ENCODE measurements at regions not wholly inside any gene's neighbourhood (a gene's known extent, or its start where the extent isn't known, plus 50 kb on each side); places are given as distances from the start of the nearest gene placed in this dataset.

DNA sequence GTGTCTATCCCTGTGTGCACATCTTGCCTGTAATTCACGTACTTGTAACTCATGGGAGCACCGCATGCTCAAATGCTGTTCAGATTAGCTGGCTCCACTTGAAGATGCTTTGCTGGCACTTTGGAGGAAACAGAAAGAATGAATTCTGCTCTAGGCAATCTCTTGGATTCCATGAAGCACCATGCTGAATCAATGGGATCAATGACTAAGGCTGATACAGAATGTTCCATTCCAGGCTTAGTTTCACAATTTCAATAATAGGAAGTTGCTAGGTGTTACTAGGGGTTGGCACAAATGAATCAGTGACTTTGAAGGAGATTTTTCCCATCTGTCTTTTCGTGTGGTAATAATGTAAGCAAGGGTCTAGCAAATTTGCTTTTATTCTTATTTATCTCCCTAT lies 328.8 kb downstream of the OSR1 start:
- no peak for DNase-seq

GRCh38 chr2:19028587-19029375 lies 329.6 kb downstream of the OSR1 start:
- no peak for DNase-seq

GRCh38 chr2:19027626-19028025 lies 330.8 kb downstream of the OSR1 start:
- no peak for DNase-seq

- DNase-seq: no peak
These were observed 332.2 kb downstream of the OSR1 start for GRCh38 chr2:19026261-19026660.

DNA sequence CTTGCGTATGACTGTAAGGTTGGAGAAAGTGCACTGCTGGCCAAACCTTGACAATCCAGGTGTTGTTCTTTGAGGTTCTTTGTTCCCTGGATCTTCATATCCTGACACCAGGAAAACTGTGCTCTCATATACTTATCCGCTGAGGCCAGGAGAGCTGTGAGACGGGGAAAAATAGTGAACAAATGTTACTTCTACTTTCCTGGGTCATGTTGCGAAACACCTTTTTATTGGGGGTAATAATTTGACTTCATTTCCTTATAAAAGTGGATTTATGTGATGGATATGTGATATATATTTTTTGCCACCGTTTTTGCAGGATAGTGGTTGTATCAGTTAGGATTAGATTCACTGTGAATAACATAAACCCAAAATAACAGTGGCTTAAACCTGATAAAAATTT lies 336.1 kb downstream of the OSR1 start:
- no peak for DNase-seq

- peak; percentile 96 for DNase-seq
These were observed 336.7 kb downstream of the OSR1 start for GRCh38 chr2:19021721-19022120.

DNA sequence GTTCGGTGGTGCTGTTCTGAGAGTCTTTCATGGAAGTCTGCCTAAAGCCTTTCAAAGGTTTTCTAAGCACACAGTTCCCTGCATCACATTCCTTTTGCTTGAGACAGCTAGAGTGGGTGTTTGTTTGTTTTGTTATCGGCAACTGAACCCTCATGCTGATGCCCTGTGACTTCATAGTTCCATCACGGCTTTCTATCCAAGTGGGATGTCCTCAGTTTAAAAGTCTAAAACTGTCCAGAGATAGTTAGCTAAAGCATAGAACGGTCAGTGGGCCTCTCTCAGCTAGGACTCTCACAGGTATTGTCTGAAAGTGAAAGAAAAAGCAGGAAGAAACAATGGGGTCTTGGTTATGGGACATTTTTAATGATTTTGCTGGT lies 337.3 kb downstream of the OSR1 start:
- peak; percentile 89 for DNase-seq

GRCh38 chr2:19020144-19021099 lies 338.0 kb downstream of the OSR1 start:
- DNase-seq: no peak

DNA sequence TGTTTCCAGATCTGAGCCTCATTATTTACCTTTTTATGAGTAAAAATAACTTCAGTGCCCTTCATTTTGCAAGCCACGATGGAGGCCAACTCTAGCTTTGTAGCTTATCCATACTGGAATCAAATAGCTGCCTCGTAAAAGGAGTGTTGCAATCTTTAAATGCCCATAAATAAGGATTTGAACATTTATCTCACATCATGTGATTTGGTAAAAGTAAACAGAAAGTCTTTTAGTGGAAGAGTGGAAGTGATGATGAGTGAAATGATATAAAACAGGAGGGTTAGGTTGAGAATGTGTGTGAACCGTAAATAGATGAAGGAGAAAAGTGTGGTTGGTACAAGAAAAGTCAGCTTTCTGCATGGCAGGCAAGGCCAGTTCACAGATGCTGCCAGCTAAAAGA lies 348.9 kb downstream of the OSR1 start:
- DNase-seq: no peak

- DNase-seq: no peak
These were observed 354.9 kb downstream of the OSR1 start for GRCh38 chr2:19003554-19003953.

DNA sequence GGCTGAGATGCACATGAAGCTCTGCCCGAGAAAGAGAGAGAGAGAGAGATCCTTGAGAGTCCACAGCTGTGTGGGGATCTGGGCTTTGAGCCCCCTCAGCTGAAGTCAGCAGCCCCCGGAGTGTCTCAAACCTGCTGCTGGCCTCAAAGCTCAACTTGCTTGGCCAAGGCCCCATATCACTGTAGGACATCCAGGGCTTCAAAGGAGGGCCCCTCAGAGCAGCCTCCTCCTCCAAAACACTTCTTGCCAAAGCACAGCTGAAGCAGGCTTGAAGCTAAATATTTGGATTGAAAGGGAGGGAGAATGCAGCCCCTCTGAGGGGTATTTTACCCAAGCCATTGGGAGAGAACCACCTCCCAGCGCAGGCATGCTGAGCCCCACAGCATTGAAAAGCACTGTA lies 357.6 kb downstream of the OSR1 start:
- DNase-seq: no peak

DNA sequence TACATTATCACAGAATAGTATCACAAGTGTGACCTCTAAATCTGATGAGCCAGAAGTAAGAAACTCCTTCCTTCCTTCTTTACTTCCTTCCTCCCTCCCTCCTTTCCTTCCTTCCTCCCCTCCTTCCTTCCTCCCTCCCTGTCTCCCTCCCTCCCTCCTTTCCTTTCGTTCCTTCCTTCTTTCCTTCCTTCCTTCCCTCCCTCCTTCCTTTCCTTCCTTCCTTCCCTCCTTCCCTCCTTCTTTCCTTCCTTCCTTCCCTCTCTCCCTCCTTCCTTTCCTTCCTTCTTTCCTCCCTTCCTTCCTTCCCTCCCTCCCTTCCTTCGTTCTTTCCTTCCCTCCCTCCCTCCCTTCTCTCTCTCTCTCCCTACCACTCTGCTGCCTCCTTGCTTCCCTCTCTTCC lies 359.2 kb downstream of the OSR1 start:
- DNase-seq: no peak

DNA sequence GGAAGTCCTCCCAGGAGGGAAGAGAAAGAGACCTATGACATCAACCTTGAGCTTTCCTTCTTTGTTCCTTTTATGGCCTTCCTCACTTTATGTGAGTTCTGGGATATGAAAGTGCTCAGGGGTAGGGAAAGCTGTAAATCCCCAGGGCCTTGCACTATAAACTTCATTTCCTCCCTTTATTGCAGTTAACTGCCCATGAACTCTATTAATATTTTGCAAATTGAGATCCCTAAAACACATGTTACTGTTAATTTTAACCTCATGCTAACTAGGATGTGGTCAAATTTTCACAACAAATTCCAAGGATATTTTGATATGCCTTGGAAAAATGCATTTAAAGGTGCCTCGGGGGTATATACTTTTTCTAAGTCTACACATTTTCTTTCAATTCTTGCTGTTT lies 359.9 kb downstream of the OSR1 start:
- DNase-seq: peak; percentile 39

DNA sequence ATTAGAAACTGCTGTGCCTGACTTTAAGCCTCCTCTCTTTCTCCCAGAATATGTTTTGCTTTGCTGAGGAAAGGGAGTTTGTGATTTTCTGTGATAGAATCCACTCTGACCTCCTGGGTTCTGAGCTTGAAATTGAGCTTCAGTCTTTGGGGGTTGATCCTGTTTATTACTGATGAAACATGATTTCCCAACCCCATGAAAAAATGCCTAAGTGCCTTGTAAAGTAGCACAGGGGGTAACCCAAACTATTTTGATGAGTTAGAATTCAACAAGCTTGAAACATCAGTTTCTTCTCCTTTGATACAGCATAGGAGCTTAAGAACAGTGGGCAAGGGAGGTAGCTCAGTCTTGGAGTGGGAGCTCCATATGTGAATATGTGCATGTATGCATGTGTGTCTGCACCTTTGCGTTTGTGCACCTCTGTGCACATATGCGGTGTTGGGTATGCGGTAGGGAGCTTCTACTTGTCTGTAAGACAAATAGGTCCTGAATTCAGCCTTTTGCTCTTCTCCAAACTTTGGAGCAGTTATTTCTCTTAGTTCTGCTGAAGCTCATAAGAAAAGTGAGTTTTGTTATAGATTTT lies 364.6 kb downstream of the OSR1 start:
- peak; percentile 64 for DNase-seq

GRCh38 chr2:18991177-18992168 lies 366.9 kb downstream of the OSR1 start:
- DNase-seq: peak; percentile 94

- no peak for DNase-seq
These were observed 369.7 kb downstream of the OSR1 start for GRCh38 chr2:18988631-18989232.

GRCh38 chr2:18987592-18988073 lies 370.8 kb downstream of the OSR1 start:
- peak; percentile 98 for DNase-seq

GRCh38 chr2:18987016-18987415 lies 371.4 kb downstream of the OSR1 start:
- DNase-seq: no peak

GRCh38 chr2:18986046-18986445 lies 372.4 kb downstream of the OSR1 start:
- DNase-seq: no peak

- DNase-seq: peak; percentile 30
These were observed 377.5 kb downstream of the OSR1 start for GRCh38 chr2:18980786-18981430.

Measured in fibroblast of skin of scalp (primary cell).